ENCODE measurements at regions not wholly inside any gene's neighbourhood (a gene's known extent, or its start where the extent isn't known, plus 50 kb on each side); places are given as distances from the start of the nearest gene placed in this dataset.
A peak's percentile ranks its signal among the peaks of the same experiment; 100 is the strongest.

- ChIA-PET CTCF (interaction anchor here (0.8 to 1.8 kb wide), 5 partner anchors 14 to 397 kb away, joined by 3 to 8 read pairs (median 3); no protein-coding TSS in a partner anchor), POLR2A (no interaction called here)
- H3K4me1 ChIP-seq, result no peaks in the 10 kb centered on the region
- H3K4me2 ChIP-seq, result no peak overlapping the region
- TF ChIP-seq CTCF (IDR thresholded peaks at IDR 0.05), result no peak
- TF ChIP-seq RCOR1 (IDR thresholded peaks at IDR 0.05; ENCODE audit: low read depth, low read length), result no peak
- TF ChIP-seq RFX5 (IDR thresholded peaks at IDR 0.05), result no peak
- TF ChIP-seq ZNF302 (CRISPR knock-in tag; IDR thresholded peaks at IDR 0.05), result no peak
- no peak for TF ChIP-seq ZSCAN20 (CRISPR knock-in tag; IDR thresholded peaks at IDR 0.05)
- no peak for TF ChIP-seq SMC3 (IDR thresholded peaks at IDR 0.05)
- TF ChIP-seq CBX8 (IDR thresholded peaks at IDR 0.05), result no peak
- TF ChIP-seq, protein P1, sequence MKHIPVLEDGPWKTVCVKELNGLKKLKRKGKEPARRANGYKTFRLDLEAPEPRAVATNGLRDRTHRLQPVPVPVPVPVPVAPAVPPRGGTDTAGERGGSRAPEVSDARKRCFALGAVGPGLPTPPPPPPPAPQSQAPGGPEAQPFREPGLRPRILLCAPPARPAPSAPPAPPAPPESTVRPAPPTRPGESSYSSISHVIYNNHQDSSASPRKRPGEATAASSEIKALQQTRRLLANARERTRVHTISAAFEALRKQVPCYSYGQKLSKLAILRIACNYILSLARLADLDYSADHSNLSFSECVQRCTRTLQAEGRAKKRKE (CRISPR knock-in tag; IDR thresholded peaks at IDR 0.05; ENCODE audit: low read depth), result no peak
- TF ChIP-seq HEYL (CRISPR knock-in tag; IDR thresholded peaks at IDR 0.05), result no peak
- TF ChIP-seq ZC3H11A (IDR thresholded peaks at IDR 0.05), result no peak
- TF ChIP-seq ZFP36 (IDR thresholded peaks at IDR 0.05; ENCODE audit: borderline replicate concordance, partially characterized antibody), result no peak
- no peak for TF ChIP-seq RNF2 (IDR thresholded peaks at IDR 0.05; ENCODE audit: borderline replicate concordance, low read depth)
- TF ChIP-seq, protein P2, sequence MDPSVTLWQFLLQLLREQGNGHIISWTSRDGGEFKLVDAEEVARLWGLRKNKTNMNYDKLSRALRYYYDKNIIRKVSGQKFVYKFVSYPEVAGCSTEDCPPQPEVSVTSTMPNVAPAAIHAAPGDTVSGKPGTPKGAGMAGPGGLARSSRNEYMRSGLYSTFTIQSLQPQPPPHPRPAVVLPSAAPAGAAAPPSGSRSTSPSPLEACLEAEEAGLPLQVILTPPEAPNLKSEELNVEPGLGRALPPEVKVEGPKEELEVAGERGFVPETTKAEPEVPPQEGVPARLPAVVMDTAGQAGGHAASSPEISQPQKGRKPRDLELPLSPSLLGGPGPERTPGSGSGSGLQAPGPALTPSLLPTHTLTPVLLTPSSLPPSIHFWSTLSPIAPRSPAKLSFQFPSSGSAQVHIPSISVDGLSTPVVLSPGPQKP (IDR thresholded peaks at IDR 0.05; ENCODE audit: low read depth, low read length), result no peak
- no peaks in the 10 kb centered on the region for H3K9me3 ChIP-seq
- no peak for DNase-seq (ENCODE audit: low read depth in 1 of 2, low spot score in 1 of 2)
- no peak overlapping the region for H3K4me3 ChIP-seq
- WGBS (ENCODE audit: missing lambda C conversion rate), result 14% methylated on average over 4 of the region's 4 CpGs
- no peak for ATAC-seq
- no peak for FAIRE-seq
- H3K27ac ChIP-seq, result no peak overlapping the region
Measured at GRCh38 chrX:17292111-17292527, 82.9 kb upstream of the NHS start.

- Histone ChIP-seq H3K9me3 (no peaks in the 10 kb centered on the region), H3K4me3 (no peak overlapping the region), H3K4me2 (no peak overlapping the region), H3K27ac (no peak overlapping the region), H3K4me1 (no peaks in the 10 kb centered on the region)
- no peak for TF ChIP-seq SREBF2 (IDR thresholded peaks at IDR 0.05)
- no peak for TF ChIP-seq FOSB (CRISPR knock-in tag; IDR thresholded peaks at IDR 0.05)
- TF ChIP-seq ZSCAN20 (CRISPR knock-in tag; IDR thresholded peaks at IDR 0.05), result no peak
- no peak for TF ChIP-seq ZFP36 (IDR thresholded peaks at IDR 0.05; ENCODE audit: borderline replicate concordance, partially characterized antibody)
- TF ChIP-seq HDAC2 (IDR thresholded peaks at IDR 0.05), result no peak
- TF ChIP-seq EHMT2 (IDR thresholded peaks at IDR 0.05; ENCODE audit: low read depth), result no peak
- no peak for TF ChIP-seq NPAS2 (CRISPR knock-in tag; IDR thresholded peaks at IDR 0.05; ENCODE audit: borderline replicate concordance)
- TF ChIP-seq HOXA7 (CRISPR knock-in tag; IDR thresholded peaks at IDR 0.05), result no peak
- no peak for TF ChIP-seq NR3C1 (IDR thresholded peaks at IDR 0.05)
- TF ChIP-seq RNF2 (IDR thresholded peaks at IDR 0.05; ENCODE audit: borderline replicate concordance, low read depth), result no peak
- DNase-seq (ENCODE audit: low read depth in 1 of 2, low spot score in 1 of 2), result no peak
- CTCF ChIA-PET, result interaction anchor here (1.0 kb wide), 1 partner anchor 296 kb away, joined by 3 read pairs; no protein-coding TSS in a partner anchor
- ATAC-seq, result no peak
- POLR2A ChIA-PET, result no interaction called here
- 24% methylated on average over 1 of the region's 1 CpG for WGBS (ENCODE audit: missing lambda C conversion rate)
- peak; percentile 46 for FAIRE-seq
Measured at GRCh38 chrX:17294561-17294960, 80.4 kb upstream of the NHS start.

DNA sequence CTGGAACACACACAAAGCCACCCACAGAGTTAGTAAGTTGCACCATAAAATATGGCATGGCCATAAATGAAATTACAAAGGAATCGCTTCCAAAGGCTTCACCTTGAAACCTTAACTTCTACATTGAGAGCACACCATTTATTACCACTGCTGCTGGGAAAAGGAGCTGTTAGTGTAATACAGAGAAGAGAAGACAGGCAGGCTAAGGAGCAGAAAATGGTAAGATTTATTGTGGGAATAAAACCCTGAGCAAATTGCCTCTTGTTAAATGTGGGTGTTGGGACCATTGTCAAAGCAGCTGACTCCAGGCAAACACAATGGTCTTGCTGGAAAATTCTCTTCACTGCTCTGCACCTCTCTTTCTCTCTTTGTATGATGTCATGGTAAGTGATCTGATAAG lies 79.2 kb upstream of the NHS start:
- Histone ChIP-seq H3K4me2 (no peak overlapping the region), H3K4me3 (no peak overlapping the region), H3K4me1 (no peaks in the 10 kb centered on the region), H3K27ac (no peak overlapping the region), H3K9me3 (no peaks in the 10 kb centered on the region)
- no peak for FAIRE-seq
- TF ChIP-seq HOXA7 (CRISPR knock-in tag; IDR thresholded peaks at IDR 0.05) (no peak), HMGXB4 (CRISPR knock-in tag; IDR thresholded peaks at IDR 0.05; ENCODE audit: borderline replicate concordance) (no peak)
- ATAC-seq, result no peak
- 0% methylated on average over 1 of the region's 1 CpG for WGBS (ENCODE audit: missing lambda C conversion rate)
- POLR2A ChIA-PET, result no interaction called here
- CTCF ChIA-PET, result no interaction called here
- no peak for DNase-seq (ENCODE audit: low read depth in 1 of 2, low spot score in 1 of 2)
